GM19324 (cell line): ENCODE measurements at regions not wholly inside any gene's neighbourhood (a gene's known extent, or its start where the extent isn't known, plus 50 kb on each side); places are given as distances from the start of the nearest gene placed in this dataset.
"Not testable (repeated sequence)": the region's sequence is repeated elsewhere in the genome, so short reads cannot be mapped to it uniquely, and the experiment has no call there.

Source experiments
- ATAC-seq: cut with Tn5 transposase; IDR thresholded peaks from one replicate; pipeline ENCODE4 v1.9.1; 2021; ENCODE audit warnings: mild to moderate bottlenecking, moderate library complexity; ENCODE audit not compliant: unreplicated experiment, low FRiP score

DNA sequence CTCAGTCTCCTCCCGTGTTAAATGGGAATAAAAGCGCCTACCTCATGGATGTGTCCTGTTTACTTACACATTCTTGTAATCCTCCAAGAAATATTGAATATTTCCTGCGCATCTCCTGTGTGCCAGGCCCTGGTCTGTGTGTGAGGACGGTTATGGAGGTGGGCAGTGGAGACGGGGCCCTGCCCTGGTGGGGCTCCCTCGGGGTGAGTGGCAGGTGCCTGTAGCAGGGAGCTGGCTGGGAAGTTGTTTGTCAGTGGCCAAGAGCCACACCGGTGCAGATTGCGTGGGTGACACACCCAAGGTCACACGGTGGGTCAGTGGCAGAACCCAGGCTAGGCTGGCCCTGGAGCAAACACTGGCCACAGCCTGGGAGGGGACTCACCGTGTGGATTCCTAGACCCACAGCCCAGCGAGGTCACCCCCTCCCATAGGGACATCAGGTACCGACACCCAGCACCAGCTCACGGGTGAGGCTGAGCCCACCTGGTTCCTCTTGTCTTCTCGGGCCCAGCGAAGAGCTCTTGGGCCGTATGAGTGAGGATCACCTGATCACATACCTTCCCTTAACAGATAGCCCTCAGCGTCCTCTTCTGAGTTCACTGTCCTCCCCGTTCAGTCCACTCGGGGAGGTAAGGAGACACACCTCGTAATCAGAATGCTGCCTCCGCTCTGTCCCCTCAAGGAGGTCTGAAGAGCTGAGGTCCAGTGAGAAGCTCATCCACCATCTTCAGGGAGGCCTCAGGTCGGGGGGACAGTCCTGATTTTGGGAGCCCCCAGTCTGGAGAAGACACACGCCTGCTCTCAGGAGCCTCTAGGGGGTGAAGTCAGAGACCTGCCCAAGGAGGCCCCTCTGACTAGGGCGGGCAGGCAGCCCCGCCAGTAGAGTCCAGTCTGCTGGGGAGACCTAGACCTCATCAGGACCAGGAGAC is 349.6 kb downstream of the MATN1 start:
- no peak for ATAC-seq

DNA sequence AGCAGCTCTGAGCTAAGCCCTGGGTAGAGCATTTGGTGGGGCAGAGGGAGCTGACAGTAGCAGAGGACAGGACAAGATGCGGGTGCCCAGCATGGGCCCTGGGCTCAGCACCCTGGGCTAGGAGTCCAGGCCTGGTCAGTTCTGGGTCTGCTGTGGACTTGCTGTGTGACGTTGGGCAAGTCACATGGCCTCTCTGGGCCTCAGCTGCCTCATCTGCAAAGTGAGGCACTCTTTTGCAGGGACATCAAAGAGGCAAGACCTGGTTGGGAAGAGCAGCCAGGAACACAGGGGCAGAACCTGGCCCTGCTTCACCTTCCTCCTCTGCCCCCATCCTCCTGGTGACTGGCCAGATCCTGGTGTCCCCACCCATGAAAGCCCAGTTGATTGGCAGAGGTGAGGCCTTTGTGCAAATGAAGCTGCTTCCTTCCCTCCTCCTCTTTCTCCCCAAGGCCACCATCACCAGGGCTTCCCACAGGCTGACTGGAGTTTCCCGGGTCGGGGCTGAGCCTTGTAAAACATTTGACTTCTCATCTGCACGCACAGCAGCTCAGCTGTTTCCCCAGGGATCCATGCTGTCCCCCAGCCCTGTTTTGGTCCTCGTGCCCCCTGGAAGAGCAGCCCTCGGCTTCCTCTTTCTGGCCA is 350.5 kb downstream of the MATN1 start:
- no peak for ATAC-seq

DNA sequence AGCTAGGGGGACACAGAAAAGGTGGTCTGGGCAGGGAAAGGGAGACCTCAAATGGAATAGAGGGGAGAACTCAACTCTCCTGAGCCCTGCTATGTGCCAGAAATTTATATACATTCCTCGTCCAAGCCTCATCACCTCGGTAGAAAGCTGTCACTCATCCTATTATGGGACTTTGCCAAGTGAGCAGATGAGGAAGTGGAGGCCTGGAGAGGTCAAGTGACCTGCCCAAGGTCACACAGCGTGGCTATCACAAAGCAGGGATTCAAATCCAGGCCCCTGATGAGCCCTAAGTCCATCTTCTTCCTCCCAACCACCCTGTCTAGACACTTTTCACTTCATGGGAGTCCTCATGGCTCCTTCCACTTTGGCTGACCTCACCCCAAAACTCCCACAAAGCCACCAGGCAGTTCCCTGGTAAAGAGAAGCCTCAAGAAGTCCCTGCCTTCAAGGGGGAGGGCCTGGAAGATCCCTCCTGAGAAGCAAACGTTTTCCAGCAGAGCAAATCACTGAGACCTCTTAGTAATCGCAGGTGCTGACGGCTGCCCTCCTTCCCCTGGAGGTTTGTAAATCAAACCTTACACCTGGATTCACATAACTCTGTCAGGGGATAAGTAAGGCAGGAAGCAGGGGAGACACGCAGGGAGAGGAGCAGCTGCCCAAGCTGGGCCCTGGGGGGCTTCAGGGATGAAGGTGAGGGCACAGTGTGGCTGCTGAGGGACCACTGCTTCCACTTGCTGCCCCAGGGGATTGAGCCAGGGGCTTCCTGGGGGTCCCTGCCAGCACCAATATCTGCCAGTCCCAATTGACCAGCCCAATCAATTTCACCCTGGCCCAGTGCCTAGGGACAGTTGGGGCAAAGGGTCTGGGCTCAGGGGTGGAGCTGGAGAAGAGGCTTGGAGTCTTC is 351.2 kb downstream of the MATN1 start:
- no peak for ATAC-seq

- ATAC-seq = no peak
Observed at GRCh38 chr1:30371179-30371788, 352.1 kb downstream of the MATN1 start.

GRCh38 chr1:30368651-30369240 is 354.6 kb downstream of the MATN1 start:
- no peak for ATAC-seq

GRCh38 chr1:30366911-30367310 is 356.5 kb downstream of the MATN1 start:
- no peak for ATAC-seq

DNA sequence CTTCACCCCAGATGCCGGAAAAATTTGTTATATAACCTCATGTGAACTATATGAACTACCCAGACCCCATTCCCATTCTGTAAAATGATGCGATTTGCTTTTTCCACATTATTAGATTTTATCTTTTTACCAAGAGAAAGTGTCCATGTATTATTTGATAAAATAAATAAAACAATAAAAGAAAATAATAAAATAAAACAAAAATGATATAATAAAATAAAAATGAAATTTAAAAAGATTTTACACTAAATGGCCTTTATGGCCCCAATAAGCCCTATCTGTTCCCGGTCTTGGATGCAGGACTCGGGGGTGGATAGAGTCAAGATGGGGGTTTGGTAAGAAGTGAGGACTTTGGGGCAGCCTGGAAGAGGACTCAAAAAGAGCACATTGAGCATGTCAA is 357.2 kb downstream of the MATN1 start:
- ATAC-seq = no peak

GRCh38 chr1:30365596-30365995 is 357.8 kb downstream of the MATN1 start:
- no peak for ATAC-seq

DNA sequence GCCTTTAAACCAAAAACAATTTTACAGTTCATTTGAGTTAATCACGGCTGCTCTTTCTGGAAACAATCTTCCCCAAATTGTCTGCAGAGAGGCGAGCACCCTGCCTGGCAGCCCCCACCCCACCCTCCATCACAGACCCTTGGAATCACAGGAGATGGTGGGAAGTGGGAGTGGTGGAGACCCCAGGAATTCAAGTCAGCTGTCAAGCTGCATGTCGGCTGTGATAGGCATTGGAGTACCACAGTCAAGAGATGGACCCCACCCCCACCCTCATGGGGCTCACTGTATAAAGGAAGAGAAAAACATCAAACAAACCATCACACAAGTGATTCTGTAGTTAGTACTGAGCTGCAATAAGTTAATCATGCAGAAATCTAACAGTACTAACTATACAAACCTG is 360.4 kb downstream of the MATN1 start:
- no peak for ATAC-seq

DNA sequence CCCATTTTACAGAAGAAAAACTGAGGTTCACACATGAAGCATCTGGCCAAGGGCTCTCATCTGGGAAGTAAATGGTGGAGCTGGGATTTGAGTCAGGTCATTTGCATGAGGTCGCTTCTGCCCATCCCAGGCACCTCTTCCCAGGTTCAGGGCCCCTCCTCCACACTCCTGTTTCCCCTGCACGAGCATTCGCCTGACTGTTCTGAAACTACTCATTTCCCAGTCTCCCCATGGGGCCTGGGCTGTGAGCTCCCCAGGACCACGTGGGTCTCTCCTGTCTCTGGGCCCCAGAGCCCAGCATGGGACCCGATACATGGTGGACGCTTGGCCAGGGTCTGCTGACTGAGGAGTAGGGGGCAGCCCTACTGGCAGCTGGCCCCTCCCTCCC is 360.8 kb downstream of the MATN1 start:
- no peak for ATAC-seq

DNA sequence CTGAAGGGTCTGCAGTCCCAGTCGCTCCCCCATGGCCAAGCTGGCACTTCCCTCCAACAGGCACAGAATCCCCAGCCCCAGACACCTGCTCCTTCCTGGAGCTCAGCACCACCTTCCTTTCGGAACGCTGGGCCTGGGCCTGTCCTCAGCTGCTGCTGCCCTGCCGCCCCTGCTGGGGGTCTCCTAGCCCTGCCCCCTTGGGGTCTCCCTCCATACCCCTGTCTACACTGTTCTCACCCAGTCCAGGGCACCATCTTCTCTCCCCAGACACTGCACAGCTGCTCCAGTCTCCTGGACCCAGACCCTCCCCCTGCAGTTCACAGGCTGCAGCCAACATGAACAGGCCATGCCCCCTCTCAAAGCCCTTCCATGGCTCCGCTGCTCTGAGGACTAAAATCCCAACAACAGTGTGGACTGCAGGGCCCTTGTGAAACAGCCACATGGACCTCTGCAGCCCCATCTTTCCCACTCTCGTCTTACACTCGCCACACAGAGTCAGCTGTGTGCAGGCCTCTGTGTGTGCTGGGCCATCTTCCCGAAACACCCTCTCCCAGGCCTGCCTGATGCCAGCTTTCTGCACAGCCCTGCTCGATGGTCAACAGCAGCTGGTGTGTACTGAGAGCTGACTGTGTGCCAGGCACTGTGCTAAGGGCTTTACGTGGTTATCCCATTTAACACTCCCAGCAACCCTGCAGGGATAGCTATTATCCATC is 361.3 kb downstream of the MATN1 start:
- ATAC-seq = not testable (repeated sequence)

GRCh38 chr1:30360753-30361152 is 362.6 kb downstream of the MATN1 start:
- no peak for ATAC-seq

GRCh38 chr1:30360281-30360680 is 363.1 kb downstream of the MATN1 start:
- ATAC-seq = no peak

GRCh38 chr1:30359539-30360220 is 363.7 kb downstream of the MATN1 start:
- no peak for ATAC-seq

- no peak for ATAC-seq
Observed at GRCh38 chr1:30358500-30358899, 364.9 kb downstream of the MATN1 start.

DNA sequence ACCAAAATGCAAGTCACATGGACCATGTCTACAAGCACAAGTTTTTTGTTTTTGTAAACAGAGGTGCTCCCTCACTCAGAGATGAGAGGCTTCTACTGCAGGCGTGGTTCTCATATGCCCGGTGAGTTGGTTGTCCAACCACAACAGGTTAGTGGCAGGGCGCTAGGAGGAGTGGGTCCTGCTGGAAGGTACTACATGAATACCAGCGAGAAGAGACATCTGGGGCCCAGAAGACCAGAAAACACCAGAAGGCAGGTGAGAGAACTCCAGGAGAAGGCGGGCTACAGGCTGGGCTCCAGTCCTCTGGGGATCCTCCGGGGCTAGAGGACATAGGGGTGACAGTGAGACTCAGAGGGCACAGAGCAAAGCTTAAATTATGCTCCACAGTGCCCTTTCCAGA is 366.5 kb downstream of the MATN1 start:
- no peak for ATAC-seq

DNA sequence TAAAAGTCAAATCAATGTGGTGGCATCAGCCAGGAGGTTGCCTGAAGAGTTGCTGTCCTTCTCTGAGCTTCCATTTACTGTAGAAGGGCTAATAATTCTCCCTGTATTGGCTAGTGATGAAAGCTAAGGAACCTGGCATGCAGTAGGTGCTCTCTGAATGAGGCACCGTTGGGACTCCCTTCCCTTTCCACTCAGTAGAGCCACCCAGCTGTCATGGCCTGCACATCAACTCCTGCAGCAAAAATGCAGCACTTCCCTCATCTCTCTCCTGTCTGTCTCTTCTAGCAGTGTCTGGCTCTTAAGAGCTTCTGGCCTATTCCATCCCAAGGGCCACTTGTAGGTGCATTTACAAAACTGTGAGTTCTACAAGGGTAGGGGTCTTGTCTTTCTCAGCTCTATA is 369.0 kb downstream of the MATN1 start:
- no peak for ATAC-seq

- no peak for ATAC-seq
Observed at GRCh38 chr1:30353637-30354036, 369.7 kb downstream of the MATN1 start.

DNA sequence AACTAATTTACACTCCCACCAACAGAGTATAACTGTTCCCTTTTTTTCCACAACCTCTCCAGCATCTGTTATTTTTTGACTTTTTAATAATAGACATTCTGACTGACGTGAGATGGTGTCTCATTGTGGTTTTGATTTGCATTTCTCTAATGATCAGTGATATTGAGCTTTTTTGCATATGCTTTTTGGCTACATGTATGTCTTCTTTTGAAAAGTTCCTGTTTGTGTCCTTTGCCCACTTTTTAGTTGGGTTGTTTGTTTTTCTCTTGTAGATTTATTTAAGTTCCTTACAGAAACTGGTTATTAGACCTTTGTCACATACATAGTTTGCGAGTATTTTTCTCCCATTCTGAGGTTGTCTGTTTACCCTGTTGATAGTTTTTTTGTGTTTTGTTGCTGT is 375.2 kb downstream of the MATN1 start:
- ATAC-seq = no peak
